CD1c-positive myeloid dendritic cell (primary cell): ENCODE measurements at regions not wholly inside any gene's neighbourhood (a gene's known extent, or its start where the extent isn't known, plus 50 kb on each side); places are given as distances from the start of the nearest gene placed in this dataset.
"Not testable (repeated sequence)": the region's sequence is repeated elsewhere in the genome, so short reads cannot be mapped to it uniquely, and the experiment has no call there.

Source experiments
- DNase-seq: peaks from one replicate; pipeline ENCODE4 v3.0.0-alpha.2; 2016; ENCODE audit errors: extremely low spot score

DNA sequence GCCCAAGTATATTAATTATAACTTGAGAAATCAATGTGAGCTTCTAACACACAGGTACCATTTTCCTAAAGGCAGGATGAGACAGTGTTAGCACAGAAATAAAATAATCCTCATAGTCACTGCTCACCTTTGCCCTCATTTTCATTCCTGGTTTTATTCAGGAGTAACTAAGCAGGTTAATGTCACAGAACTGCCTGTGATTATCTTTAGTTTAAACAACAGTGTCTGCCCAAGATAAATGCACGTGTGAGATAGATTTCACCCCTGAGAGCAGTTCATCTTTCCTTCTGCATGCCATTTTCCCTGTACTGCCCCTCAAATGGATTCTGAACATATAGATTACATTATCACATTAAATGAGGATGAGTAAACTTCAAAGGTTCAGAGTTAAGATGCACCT lies 250.7 kb downstream of the RMST start:
- DNase-seq = no peak

DNA sequence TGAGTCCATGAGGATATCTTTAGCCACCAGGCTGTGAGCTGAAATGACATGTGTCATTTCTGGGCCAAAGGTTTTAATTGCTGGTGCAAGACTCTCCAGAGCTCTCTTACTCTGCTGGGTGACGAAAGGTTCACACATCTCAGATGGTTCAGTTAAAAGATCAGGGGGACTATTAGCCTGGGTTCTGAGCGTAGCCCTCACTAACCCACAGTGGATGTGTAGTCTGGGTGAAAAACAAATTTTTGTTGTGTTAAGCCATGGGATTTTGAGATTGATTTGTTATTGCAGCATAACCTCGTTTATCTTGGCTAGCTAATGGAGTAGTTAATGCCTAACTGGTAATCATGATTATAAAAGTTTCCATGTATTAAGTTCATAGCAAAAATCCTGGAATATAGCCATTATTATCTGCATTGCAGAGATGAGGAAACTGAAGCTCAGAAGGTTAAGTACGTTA lies 251.5 kb downstream of the RMST start:
- no peak for DNase-seq

DNA sequence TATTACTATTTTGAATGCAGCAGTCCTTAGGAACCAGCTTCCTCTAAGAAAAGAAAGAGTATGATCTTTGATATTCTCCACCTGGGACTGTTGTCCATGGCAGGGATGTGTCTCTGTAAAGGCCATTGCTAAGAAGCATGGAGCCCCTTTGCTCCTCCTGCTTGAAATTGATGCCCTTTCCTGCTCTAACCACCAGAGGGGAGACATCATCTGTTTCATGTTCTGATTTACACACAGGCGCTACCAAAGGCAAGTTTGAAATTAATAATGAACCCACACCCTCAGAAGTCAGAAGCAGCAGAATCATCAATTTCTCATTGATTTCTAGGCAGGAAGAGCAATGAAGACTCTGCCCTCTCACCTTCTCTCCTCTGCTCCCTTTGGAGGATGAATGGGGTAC lies 253.8 kb downstream of the RMST start:
- DNase-seq = no peak

DNA sequence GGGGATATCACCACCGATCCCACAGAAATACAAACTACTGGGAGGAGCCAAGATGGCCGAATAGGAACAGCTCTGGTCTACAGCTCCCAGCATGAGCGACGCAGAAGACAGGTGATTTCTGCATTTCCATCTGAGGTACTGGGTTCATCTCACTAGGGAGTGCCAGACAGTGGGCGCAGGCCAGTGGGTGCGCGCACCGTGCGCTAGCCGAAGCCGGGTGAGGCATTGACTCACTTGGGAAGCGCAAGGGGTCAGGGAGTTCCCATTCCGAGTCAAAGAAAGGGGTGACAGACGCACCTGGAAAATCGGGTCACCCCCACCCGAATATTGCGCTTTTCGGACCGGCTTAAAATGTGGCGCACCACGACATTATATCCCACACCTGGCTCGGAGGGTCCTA lies 261.2 kb downstream of the RMST start:
- not testable (repeated sequence) for DNase-seq

DNA sequence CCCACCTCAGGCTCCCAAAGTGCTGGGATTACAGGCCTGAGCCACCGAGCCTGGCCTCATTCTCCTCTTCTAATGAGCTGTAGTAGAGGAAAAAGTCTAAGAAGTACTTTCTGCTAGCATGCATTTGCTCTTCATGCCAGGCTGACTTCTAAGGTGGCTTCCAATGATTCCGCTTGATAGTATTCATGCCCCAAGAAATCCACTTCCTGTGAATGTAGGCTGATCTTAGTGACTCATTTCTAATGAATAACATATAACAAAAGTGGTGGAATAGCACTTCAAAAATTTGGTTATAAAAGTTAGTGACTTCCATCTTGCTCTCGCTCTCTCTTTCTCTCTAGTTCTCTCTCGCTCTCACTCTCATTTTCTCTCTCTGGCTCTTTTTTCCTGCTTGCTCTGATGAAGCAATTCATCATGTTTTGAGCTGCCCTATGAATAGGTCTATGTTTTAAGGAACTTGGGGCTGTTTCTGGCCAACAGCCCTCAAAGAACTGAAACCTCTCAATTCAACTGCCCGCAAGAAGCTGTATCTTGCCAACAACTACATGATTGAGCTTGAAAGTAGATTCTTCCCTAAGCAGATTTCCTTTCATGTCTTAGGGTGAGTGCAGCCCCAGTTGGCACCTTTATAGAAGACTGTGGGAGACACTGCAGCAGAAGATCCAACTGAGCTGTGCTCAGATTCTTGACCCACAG lies 282.9 kb downstream of the RMST start:
- no peak for DNase-seq

DNA sequence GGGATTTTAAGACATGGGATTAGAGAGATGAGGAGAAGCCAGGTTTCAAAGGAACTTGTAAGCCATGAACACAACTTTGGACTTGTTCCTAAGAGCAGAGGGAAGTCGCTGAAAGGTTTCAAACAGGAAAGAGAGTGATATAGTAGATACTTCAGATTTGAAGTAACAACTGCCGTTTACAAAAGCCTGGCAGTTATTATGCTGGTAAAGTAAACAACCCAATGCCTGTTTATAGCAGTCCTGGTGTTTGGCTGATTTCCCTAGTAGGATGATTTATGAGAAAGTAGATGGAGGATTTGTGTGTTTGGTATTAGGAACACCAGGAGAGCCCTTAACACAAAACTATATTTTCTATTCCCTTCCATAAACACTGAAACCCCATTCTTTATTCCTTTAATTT lies 285.7 kb downstream of the RMST start:
- no peak for DNase-seq

DNA sequence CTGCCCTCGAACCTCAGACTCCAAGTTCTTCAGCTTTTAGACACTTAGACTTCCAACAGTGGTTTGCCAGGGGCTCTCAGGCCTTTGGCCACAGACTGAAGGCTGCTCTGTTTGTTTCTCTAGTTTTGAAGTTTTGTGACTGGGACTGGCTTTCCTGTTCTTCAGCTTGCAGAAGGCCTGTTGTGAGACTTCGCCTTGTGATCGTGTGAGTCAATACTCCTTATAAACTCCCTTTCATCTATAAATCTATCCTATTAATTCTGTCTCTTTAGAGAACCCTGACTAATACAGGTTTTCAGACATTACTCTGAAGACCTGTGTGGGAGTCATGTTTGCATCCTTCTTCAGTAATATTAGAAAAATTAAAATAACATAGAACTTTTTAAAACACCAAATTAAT lies 289.1 kb downstream of the RMST start:
- DNase-seq = no peak

DNA sequence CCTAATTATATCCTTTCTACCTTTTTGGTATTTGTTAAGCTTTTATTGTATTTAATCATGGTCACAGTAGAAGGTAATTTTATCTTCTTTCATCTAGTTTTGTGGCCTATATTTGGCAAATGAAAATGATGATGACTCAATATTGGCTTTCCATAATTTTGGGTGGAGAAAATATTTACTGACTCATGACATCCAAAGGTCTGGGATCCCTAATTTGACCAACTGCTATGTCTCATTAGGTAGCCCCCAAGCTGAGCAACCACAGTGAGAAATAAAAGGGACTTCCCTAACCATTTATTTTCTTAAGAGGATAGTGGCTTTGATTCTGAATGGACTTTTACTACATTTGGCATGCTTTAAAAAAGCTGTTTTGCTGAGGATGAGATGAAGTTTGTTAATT lies 289.5 kb downstream of the RMST start:
- no peak for DNase-seq

DNA sequence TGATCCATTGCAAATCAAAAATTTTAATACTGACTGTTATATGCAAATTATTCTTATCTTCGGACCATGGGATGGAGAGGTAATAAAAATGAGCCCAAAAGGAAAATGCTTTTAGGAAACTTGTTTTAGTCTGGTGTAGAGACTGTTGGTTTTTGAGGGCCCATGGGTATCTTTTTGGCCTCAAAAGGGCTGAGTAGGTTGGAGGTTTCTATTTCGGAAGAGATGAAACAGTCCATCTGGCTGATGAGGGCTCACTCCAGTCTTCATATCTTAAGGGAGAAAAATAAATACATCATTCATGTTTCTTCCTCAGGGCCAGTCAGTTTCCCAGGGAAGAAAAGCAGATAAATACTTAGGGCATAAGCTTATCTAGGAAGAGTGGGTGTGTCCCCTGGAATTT lies 290.7 kb downstream of the RMST start:
- no peak for DNase-seq

DNA sequence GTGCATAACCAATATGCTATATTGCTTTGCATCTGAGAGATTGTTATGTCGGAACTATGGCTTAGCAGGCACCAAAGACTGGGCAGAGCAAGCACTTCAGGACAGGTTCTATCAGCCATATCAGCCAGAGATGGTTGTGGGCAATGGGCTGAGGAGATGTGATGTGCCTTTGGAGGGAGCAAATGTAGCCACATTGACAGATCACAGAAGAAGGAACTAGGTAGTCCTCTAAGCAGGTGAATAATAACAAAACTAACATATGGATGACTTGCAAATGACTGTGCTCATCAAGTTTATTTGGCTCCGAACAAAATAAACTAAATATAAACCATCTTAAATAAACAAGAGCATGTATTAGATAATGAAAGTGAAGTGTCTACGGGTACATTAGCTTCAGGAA lies 291.7 kb downstream of the RMST start:
- DNase-seq = no peak

DNA sequence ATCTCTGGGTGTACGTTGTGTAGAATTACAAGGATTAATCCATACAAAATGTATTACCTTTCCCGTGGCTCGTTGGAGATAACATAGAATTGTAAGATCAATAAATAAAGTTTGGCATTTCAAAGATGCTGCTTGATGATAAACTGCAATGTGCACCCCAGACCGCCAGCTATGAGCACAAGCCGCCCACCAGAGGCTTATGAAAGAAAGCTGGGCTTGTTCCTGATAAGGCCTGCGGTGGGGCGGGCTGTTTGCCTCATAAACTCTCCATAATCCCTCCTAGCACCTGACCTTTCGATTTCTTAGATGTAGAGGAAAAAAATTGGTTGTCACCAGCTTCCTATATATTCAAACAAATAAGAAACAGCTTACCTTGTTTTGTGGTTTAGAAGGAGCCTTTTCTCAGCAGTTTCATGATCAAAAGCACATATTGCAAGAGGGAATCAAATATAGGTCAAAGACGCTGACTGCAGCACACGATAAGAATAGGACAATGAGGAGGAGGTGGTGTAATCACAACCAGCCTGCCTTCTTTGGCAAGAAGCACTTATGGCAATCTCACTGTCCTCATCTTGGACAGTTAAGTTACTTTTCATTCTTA lies 293.6 kb downstream of the RMST start:
- no peak for DNase-seq

DNA sequence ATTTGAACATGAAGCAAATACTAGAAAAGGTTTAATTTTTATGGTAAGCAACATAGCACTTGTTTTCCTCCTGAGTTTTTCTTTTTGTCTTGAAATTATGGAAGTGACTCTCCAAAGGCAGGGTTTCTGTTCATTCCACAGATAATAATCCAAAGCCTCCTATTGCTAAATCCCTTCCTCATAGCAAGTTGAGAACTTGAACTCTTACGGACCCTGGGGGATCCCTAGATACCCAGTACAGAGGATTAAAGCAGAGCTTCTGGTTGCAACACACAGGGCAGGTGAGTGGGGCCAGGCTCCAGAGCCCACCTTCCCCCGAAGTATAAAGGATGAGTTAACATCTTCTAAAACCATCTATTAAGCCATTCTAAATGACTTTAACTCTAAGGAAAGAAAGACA lies 294.1 kb downstream of the RMST start:
- DNase-seq = no peak

DNA sequence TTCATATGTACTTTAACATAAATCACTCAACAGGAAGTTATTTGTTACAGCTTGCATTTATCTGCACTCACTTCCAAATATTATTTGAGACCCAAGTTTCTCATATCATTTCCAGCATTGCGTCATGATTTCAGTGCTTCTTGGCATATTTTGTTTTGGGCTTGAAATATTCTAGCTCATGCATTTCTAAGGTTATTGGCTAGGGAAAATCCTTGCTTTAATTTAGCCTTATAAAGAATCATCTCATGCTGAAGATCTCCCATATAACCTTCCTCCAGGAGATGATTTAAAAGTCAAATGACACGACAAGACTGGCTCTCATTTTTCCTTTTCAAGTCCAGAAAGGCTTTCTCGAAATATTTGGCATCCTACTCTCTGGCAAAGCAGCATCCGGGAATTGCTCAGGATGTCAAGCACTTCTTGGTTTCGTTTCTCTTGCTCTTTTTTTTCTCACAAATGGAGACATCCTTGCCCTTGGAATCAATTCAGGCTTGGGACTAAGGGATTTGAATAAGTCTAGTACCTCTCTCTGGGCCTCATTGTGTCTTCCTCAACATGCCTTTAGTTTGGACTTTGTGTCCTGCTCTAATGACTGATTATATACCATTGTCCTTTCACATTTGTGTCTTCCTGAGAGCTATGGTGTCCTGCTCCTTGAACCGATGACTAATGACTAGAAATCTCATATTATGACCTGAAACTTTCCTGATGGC lies 295.0 kb downstream of the RMST start:
- DNase-seq = no peak

DNA sequence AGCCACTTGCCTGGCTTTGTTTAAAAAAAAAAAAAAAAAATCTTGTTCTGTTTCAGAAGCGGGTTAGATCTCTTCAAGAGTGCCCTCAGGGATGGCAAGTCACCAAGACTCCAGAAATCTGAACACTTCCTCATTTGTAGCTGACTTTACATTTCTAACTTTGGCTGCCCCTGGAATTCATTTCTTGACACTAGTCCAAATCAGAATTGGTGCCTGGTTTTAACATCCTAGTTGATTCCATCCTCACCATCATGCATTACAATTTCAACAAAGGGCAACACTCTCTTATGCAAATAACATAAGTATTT lies 295.5 kb downstream of the RMST start:
- no peak for DNase-seq

DNA sequence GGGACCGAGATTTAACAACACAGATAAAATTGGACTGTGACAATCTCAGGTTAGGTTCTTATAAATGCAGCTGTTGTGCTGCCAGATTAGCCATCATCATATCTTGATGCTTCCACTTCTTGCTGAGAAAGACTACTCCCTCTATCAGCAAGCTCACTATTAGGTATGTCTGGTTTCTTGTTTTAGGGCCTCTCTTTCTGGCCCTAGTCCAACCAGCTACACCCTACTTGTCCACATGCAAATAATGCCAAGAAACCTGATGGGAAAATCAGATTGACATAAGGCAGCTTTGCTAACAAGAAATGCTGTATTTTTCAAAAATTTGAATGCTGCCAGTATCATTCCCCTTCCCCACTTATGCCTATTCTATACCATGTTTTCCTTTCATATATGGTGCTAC lies 296.0 kb downstream of the RMST start:
- no peak for DNase-seq

DNA sequence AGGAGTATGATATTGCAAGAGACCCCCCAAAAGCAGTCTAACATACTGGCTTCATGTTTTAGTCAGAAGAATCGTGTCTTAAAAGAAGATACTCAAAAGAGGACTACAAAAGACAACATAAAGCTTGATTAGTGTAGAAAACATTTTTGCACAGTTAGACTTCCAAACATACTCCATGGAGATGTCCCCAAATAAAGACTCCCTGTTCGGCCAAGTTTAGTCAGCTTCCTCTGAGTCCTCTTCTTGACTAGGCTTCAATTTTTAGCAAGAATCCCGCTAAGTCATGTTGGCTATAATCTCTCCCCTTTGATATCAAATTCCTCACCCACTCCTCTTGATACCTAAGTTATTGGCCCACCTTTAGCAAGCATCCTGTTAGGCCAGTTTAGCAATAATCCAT lies 298.0 kb downstream of the RMST start:
- DNase-seq = no peak

DNA sequence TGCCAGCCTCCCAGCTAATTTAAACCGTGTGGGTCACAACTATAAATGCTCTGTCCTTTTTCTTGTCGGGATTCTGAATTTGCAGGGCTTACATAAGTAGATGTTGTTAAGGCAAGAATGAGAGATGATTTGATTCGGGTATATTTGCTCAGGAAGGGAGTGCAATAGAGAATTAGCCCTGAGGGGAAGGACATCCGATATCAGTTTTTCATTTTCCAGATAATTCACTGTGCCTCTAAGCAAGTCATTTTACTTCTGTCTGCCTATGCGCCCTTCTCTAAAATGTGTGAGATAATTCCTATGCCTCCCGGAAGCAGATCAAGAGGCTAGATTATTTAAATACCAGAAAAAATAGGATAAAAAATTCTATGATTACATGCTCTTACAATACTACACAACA lies 300.5 kb downstream of the RMST start:
- DNase-seq = no peak

DNA sequence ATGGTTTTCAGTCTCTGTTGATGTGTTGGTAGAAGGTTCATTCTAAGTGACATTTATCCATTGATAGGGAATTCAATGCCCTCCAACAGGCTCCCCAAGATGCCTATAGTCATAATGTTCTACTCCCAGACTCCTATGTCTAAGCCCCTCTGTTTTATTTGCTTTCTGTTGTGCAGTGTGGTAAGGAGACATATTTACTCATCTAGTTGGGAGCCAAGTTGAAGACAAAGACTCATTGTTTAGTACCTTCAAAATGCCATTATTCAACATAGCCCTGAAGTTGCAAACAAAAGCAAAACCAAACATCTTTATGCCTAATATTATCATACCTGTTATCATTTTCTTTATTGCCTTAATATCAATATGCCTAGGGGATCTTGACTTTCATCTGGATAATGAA lies 302.1 kb downstream of the RMST start:
- no peak for DNase-seq

DNA sequence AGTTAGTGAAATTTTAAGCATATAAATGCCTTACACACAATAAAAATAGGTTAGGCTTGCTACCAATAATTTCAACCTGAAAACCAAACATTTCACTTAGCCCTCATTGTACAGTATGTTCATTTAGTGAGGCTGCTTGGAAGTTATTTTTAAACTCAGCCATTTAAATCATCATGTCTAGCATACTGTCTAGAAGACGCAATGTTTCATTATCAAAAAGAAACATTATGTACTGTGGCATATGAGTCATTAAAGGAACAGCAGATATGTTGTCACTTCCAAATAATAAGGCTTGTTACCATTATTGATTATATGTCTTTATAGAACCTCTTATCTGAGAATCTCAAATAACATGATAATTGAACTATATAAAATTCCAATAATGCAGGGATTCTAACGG lies 304.7 kb downstream of the RMST start:
- DNase-seq = no peak

DNA sequence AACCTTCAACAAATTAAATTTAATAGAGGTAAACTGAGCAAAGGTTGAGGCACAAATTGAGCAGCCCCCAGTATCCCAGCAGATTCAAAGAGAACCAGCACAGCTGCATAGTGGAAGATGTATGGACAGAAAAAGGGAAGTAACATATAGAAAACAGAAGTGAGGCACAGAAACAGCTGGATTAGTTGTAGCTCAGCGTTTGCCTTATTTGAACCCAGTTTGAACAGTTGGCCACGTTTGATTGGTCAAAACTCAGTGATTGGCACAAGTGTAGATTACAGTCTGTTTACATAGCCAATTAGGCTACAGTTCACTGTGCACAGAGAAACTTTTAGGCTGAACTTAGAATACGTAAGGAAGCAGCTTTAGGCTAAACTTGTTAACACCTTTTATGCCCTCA lies 315.5 kb downstream of the RMST start:
- DNase-seq = no peak

DNA sequence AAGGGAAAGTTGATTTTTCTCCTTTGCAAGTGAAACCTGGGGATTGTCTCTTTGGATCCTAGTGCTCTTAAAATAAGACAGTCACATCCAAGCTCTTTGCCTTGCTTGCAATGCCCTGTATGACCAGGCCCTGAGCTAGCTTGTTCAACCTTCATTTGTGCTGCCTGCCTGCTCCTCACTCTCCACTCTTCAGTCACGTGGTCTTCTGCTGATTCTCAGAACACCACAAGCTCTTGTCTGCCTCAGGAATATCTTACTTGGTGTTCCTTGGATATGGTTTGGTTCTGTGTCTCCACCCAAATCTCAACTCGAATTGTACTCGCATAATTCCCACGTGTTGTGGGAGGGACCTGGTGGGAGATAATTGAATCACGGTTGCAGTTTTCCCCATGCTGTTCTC lies 318.7 kb downstream of the RMST start:
- DNase-seq = no peak

DNA sequence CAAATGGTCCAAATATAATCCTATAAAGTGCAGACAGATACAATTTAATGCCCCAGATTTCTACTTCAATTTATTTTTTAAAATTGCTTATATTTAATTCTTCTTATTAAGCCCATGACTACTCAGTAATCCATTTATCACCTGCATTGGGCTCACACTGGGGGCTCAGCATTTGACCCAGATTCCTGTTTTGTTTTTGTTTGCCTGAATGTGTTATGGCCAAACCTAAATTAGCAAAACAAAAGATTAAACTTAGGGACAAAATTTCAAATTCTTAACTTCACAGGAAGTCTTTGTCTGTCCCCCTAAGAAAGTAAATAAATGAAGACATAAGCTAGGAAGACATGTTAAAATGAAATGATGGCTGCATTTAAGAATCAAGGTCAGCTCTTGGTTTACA lies 322.3 kb downstream of the RMST start:
- DNase-seq = no peak

DNA sequence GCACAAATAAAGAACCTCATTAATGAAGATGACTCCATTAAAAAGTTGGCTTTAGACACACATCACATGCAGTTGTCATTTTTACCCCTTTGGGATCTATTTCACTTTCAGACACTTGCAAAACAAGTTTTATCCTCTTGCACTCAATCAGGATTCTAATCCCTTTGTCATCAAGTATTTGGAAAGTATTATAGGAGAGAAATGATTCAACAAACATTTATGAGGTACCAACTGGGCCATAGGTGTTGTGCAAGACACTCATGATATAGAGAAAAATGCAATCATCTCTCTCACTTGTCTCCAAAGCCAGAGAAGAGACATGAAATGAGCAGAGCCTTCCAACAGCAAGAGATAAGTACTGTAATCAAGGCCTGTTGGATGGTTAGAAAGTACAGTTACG lies 327.7 kb downstream of the RMST start:
- no peak for DNase-seq

DNA sequence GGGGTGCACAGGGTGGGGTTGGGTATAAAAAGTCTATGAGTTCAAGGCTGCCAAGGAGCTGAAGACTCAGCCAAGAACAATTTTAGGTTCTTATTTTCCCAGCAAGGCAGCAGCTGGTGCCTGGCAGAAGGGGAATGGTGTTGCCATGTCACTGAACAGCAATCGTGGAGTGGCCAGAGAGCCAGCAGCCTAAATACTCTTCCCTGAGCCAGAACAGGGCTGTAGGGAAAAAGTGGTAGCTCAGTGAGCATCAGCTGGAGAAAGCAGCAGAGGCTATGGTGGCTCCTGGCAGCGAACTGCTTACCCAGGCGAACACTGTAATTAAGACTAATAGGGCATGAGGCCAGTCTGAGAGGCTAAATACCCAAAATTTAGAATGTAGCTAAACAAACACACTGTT lies 334.9 kb downstream of the RMST start:
- DNase-seq = no peak
